ENCODE measurements at regions not wholly inside any gene's neighbourhood (a gene's known extent, or its start where the extent isn't known, plus 50 kb on each side); places are given as distances from the start of the nearest gene placed in this dataset.
"Not testable (repeated sequence)": the region's sequence is repeated elsewhere in the genome, so short reads cannot be mapped to it uniquely, and the experiment has no call there.

GRCh38 chr7:97928844-97929243, 56.6 kb upstream of the ASNS start:
- not testable (repeated sequence) for DNase-seq (ENCODE audit: low spot score)

GRCh38 chr7:97927790-97928748, 55.9 kb upstream of the ASNS start:
- peak; percentile 27 for DNase-seq (ENCODE audit: low spot score)

Measured in Ammon's horn (tissue), 1 donor.